Activated CD4-positive, alpha-beta T cell treated with anti-CD3 and anti-CD28 coated beads, Interleukin-2, amount 10 ng/mL, durations not matched to agents 24 days and 14 days (primary cell): ENCODE measurements at regions not wholly inside any gene's neighbourhood (a gene's known extent, or its start where the extent isn't known, plus 50 kb on each side); places are given as distances from the start of the nearest gene placed in this dataset.

Experiments used
- DNase-seq: peaks from one replicate; pipeline ENCODE4 v3.0.0; 2022
- H3K27ac Mint-ChIP-seq: one replicate; pipeline ENCODE4 v1.8.0; 2022; ENCODE audit warnings: mild to moderate bottlenecking, mixed read lengths
- H3K27me3 Mint-ChIP-seq: one replicate; pipeline ENCODE4 v1.8.0; 2022; ENCODE audit warnings: mixed read lengths
- H3K36me3 Mint-ChIP-seq: one replicate; pipeline ENCODE4 v1.8.0; 2022; ENCODE audit warnings: low read depth, mild to moderate bottlenecking, mixed read lengths
- H3K4me1 Mint-ChIP-seq: one replicate; pipeline ENCODE4 v1.8.0; 2021; ENCODE audit warnings: mixed read lengths
- H3K4me3 Mint-ChIP-seq: one replicate; pipeline ENCODE4 v1.8.0; 2022; ENCODE audit warnings: mild to moderate bottlenecking, moderate library complexity, mixed read lengths
- H3K9me3 Mint-ChIP-seq: one replicate; pipeline ENCODE4 v1.8.0; 2021; ENCODE audit warnings: mixed read lengths
- intact Hi-C: fragments of 100-400 bp; cut with micrococcal nuclease; formaldehyde crosslinking; loops from one replicate; pipeline ENCODE4 v1.15.1; 2023

DNA sequence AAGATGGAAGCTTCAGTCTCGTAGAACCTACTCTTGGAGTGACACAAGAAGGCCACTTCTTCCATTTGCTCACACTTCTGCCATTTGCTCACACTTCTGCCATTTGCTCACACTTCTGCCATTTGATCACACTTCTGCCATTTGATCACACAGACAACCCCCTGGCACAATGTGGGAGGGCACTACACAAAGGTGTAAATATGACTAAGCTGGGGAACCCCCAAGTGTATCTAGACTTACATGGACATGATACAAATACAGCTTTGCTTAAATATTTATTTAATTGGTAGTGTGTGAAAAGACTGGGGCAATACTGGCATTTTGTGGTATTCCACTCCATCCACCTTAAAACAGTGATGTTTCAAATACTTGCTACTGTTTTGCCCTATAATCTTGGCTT is 296.2 kb upstream of the PPFIA2 start:
- Mint-ChIP-seq H3K27me3 (no peaks in the 10 kb centered on the region), H3K4me1 (no peaks in the 10 kb centered on the region), H3K36me3 (no peaks in the 10 kb centered on the region), H3K9me3 (no peaks in the 10 kb centered on the region), H3K27ac (no peak overlapping the region), H3K4me3 (no peak overlapping the region)
- intact Hi-C loops: no loop called here
- DNase-seq: no peak

DNA sequence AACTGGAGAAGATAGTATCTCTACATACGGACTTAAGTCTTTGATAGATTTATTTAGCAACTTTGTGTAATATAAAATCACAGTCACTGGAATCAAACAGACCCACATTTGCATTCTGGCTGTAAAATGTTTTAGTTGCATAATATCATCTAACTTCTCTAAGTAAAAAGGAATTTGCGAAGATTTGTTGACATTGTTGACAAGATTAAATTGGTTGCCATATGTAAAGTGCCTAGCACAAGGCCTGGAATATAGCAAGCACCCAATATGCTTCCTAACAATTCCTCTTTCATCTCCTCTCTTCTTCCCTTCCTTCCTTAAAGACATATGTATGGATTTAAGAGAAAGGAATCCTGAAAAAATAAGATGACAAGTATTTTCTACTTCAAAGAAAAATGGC is 295.4 kb upstream of the PPFIA2 start:
- no peaks in the 10 kb centered on the region for H3K36me3 Mint-ChIP-seq
- no peak for DNase-seq
- no peaks in the 10 kb centered on the region for H3K4me1 Mint-ChIP-seq
- peaks cover 7% of the 10 kb centered on the region for H3K9me3 Mint-ChIP-seq
- no peak overlapping the region for H3K4me3 Mint-ChIP-seq
- no peak overlapping the region for H3K27ac Mint-ChIP-seq
- intact Hi-C loops: no loop called here
- no peaks in the 10 kb centered on the region for H3K27me3 Mint-ChIP-seq

GRCh38 chr12:82047446-82047845 is 288.3 kb upstream of the PPFIA2 start:
- no peak for DNase-seq
- intact Hi-C loops: no loop called here
- peaks cover 7% of the 10 kb centered on the region for H3K9me3 Mint-ChIP-seq
- no peak overlapping the region for H3K4me3 Mint-ChIP-seq
- no peaks in the 10 kb centered on the region for H3K4me1 Mint-ChIP-seq
- no peaks in the 10 kb centered on the region for H3K27me3 Mint-ChIP-seq
- H3K36me3 Mint-ChIP-seq: no peaks in the 10 kb centered on the region
- no peak overlapping the region for H3K27ac Mint-ChIP-seq

DNA sequence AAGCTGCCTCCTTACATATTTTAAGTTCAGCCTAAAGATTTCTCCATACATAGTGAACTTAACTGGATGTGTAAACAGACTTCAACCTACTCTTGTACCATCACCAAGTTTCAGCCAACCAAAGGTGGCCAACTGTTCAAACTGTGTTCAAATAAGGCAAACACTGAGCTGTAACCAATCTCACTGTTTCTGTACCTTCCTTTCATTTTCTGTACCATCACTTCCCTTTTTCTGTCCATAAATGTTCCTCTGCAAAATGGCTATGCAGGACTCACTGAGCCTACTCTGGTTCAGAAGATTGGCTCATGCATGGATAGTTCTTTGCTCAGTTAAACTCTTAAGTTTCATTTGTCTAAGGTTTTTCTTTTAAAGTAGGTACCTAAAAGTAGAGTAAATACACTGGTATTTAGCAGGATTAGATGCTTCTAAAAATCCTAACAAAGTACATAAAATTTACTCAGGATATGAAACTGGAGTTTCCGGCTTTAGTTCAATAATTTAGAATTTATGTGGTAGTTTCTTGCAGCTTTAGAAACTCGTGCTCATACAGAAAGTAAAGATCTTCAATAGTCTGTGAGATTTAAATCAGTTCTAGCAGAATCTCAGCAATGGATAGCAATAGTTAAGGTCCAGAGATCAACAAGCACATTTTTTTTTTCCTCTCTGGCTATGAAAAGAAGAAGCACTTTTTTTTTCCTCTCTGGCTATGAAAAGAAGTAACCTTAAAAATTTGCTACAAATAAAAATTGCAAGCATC is 282.0 kb upstream of the PPFIA2 start:
- DNase-seq: no peak
- intact Hi-C loops: no loop called here
- Mint-ChIP-seq H3K36me3 (no peaks in the 10 kb centered on the region), H3K27me3 (no peaks in the 10 kb centered on the region), H3K9me3 (no peaks in the 10 kb centered on the region), H3K27ac (no peak overlapping the region), H3K4me3 (no peak overlapping the region), H3K4me1 (no peaks in the 10 kb centered on the region)

- H3K4me1 Mint-ChIP-seq: no peaks in the 10 kb centered on the region
- intact Hi-C loops: no loop called here
These were observed 275.6 kb upstream of the PPFIA2 start for GRCh38 chr12:82034769-82035168.

GRCh38 chr12:82029936-82030335 is 270.8 kb upstream of the PPFIA2 start:
- H3K4me3 Mint-ChIP-seq: no peak overlapping the region
- H3K36me3 Mint-ChIP-seq: no peaks in the 10 kb centered on the region
- H3K4me1 Mint-ChIP-seq: no peaks in the 10 kb centered on the region
- no peaks in the 10 kb centered on the region for H3K27me3 Mint-ChIP-seq
- DNase-seq: no peak
- H3K27ac Mint-ChIP-seq: no peak overlapping the region
- H3K9me3 Mint-ChIP-seq: no peaks in the 10 kb centered on the region
- intact Hi-C loops: no loop called here

More at GRCh38 chr12:82034769-82035168, 275.6 kb upstream of the PPFIA2 start:
- H3K27ac Mint-ChIP-seq: no peak overlapping the region
- H3K36me3 Mint-ChIP-seq: no peaks in the 10 kb centered on the region
- no peak overlapping the region for H3K4me3 Mint-ChIP-seq
- DNase-seq: no peak
- H3K9me3 Mint-ChIP-seq: no peaks in the 10 kb centered on the region
- no peaks in the 10 kb centered on the region for H3K27me3 Mint-ChIP-seq

GRCh38 chr12:82028772-82029171 is 269.6 kb upstream of the PPFIA2 start:
- Mint-ChIP-seq H3K27ac (no peak overlapping the region), H3K4me3 (no peak overlapping the region), H3K27me3 (no peaks in the 10 kb centered on the region), H3K9me3 (no peaks in the 10 kb centered on the region), H3K36me3 (no peaks in the 10 kb centered on the region), H3K4me1 (no peaks in the 10 kb centered on the region)
- DNase-seq: no peak
- intact Hi-C loops: no loop called here

GRCh38 chr12:82027612-82028011 is 268.5 kb upstream of the PPFIA2 start:
- H3K27ac Mint-ChIP-seq: no peak overlapping the region
- H3K27me3 Mint-ChIP-seq: no peaks in the 10 kb centered on the region
- no peaks in the 10 kb centered on the region for H3K4me1 Mint-ChIP-seq
- DNase-seq: no peak
- H3K4me3 Mint-ChIP-seq: no peak overlapping the region
- intact Hi-C loops: no loop called here
- no peaks in the 10 kb centered on the region for H3K9me3 Mint-ChIP-seq
- no peaks in the 10 kb centered on the region for H3K36me3 Mint-ChIP-seq

- H3K36me3 Mint-ChIP-seq: no peaks in the 10 kb centered on the region
- no peaks in the 10 kb centered on the region for H3K27me3 Mint-ChIP-seq
- no peak for DNase-seq
- H3K9me3 Mint-ChIP-seq: no peaks in the 10 kb centered on the region
- intact Hi-C loops: no loop called here
- H3K4me1 Mint-ChIP-seq: no peaks in the 10 kb centered on the region
- H3K27ac Mint-ChIP-seq: no peak overlapping the region
- H3K4me3 Mint-ChIP-seq: no peak overlapping the region
These were observed 266.3 kb upstream of the PPFIA2 start for GRCh38 chr12:82025462-82025861.

GRCh38 chr12:82019533-82019932 is 260.4 kb upstream of the PPFIA2 start:
- no peak overlapping the region for H3K27ac Mint-ChIP-seq
- H3K4me1 Mint-ChIP-seq: no peaks in the 10 kb centered on the region
- peaks cover 3% of the 10 kb centered on the region for H3K9me3 Mint-ChIP-seq
- H3K36me3 Mint-ChIP-seq: no peaks in the 10 kb centered on the region
- DNase-seq: peak; percentile 58
- H3K27me3 Mint-ChIP-seq: no peaks in the 10 kb centered on the region
- intact Hi-C loops: no loop called here
- H3K4me3 Mint-ChIP-seq: no peak overlapping the region

DNA sequence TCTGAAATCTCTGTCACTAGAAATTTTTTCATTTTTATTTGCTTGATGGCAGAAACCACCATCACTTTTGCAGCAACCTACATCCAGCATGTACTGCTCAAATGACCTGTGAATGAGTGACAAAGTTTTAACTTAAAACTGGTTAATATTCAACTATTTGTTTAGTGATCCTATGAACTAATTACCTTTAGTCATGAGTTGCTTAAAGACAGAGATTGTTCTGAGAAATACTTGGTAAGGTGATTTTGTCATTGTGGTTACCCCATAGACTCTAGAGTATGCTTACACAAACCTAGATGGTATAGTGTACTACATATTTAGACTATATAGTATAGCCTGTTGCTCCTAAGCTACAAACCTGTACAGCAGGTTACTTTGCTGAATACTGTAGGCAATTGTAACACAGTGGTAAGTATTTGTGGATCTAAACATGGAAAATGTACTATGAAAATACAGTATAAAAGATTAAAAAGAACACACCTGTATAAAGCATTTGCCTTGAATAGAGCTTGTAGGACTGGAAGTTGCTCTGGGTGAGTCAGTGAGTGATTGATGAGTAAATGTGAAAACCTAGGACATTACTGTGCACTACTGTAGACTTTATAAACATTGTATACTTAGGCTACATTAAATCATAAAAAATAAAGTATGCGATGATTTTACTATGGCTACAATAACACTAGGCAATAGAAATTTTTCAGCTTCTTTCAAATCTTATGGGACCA is 256.6 kb upstream of the PPFIA2 start:
- intact Hi-C loops: no loop called here
- Mint-ChIP-seq H3K27ac (no peak overlapping the region), H3K36me3 (no peaks in the 10 kb centered on the region), H3K9me3 (peaks cover 3% of the 10 kb centered on the region), H3K27me3 (no peaks in the 10 kb centered on the region), H3K4me1 (no peaks in the 10 kb centered on the region), H3K4me3 (no peak overlapping the region)
- no peak for DNase-seq

DNA sequence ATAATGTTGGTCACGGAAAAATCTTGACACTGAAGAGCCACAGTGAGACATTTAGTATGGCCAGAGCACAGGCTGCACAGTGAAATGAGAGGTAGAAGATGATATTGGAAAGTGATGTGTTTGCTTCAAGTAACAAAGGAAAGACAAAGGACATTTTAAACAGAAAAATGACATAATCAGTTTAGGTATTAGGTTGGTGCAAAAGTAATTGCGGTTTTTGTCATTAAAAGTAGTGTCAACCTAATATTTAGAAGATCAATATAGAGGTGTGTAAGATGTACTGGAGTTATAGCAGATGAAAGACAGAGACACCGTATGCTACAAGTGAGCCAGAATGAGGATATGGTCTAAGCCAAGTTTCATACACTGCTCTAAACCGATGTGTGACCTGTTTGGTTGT is 253.0 kb upstream of the PPFIA2 start:
- Mint-ChIP-seq H3K9me3 (peaks cover 3% of the 10 kb centered on the region), H3K36me3 (no peaks in the 10 kb centered on the region), H3K27ac (no peak overlapping the region), H3K27me3 (no peaks in the 10 kb centered on the region), H3K4me3 (no peak overlapping the region), H3K4me1 (no peaks in the 10 kb centered on the region)
- intact Hi-C loops: no loop called here
- no peak for DNase-seq

GRCh38 chr12:82009524-82009923 is 250.4 kb upstream of the PPFIA2 start:
- intact Hi-C loops: no loop called here
- DNase-seq: no peak
- Mint-ChIP-seq H3K27me3 (no peaks in the 10 kb centered on the region), H3K4me1 (no peaks in the 10 kb centered on the region), H3K27ac (no peak overlapping the region), H3K36me3 (no peaks in the 10 kb centered on the region), H3K4me3 (no peak overlapping the region), H3K9me3 (no peaks in the 10 kb centered on the region)

DNA sequence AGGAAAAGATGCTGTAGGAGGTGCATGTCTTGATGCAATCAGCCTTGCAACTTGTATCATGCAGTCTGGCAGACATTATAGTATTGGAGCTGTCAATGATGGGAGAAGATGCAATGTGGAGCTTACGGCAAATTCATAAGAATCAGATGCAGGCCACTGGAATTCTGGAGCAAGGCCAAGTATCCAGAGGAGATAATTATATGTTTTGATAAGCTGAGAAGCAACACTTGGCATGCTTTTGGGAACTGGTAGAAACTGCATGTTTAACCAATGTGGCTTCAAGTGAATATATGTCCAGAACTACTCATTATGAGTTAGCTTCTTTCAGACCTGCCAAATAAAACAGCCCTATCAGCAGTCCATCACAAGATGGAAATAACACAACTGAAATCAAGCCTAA is 249.1 kb upstream of the PPFIA2 start:
- DNase-seq: no peak
- H3K9me3 Mint-ChIP-seq: no peaks in the 10 kb centered on the region
- no peak overlapping the region for H3K4me3 Mint-ChIP-seq
- no peaks in the 10 kb centered on the region for H3K27me3 Mint-ChIP-seq
- H3K4me1 Mint-ChIP-seq: no peaks in the 10 kb centered on the region
- no peak overlapping the region for H3K27ac Mint-ChIP-seq
- intact Hi-C loops: no loop called here
- no peaks in the 10 kb centered on the region for H3K36me3 Mint-ChIP-seq
